DMS 273 (cell line): ENCODE measurements at regions not wholly inside any gene's neighbourhood (a gene's known extent, or its start where the extent isn't known, plus 50 kb on each side); places are given as distances from the start of the nearest gene placed in this dataset.
A peak's percentile ranks its signal among the peaks of the same experiment; 100 is the strongest.
"Not testable (repeated sequence)": the region's sequence is repeated elsewhere in the genome, so short reads cannot be mapped to it uniquely, and the experiment has no call there.

Source experiments
- DNase-seq: peaks from one replicate; lab custom pipeline; 2025; ENCODE audit not compliant: unreplicated experiment; lab: John Stamatoyannopoulos, UW

- no peak for DNase-seq
Measured at GRCh38 chrX:115357326-115358120, 68.0 kb downstream of the LUZP4 start.

- DNase-seq = not testable (repeated sequence)
Measured at GRCh38 chrX:115359508-115359907, 70.0 kb downstream of the LUZP4 start.

GRCh38 chrX:115360220-115360781 lies 70.8 kb downstream of the LUZP4 start:
- no peak for DNase-seq

GRCh38 chrX:115362334-115363095 lies 73.0 kb downstream of the LUZP4 start:
- peak; percentile 21 for DNase-seq

GRCh38 chrX:115363372-115363771 lies 73.9 kb downstream of the LUZP4 start:
- no peak for DNase-seq

- DNase-seq = no peak
Measured at GRCh38 chrX:115363897-115364296, 74.4 kb downstream of the LUZP4 start.

GRCh38 chrX:115364670-115365069 lies 75.2 kb downstream of the LUZP4 start:
- DNase-seq = peak; percentile 22

GRCh38 chrX:115366535-115366934 lies 77.0 kb downstream of the LUZP4 start:
- no peak for DNase-seq

- DNase-seq = no peak
Measured at GRCh38 chrX:115367455-115367854, 77.9 kb downstream of the LUZP4 start.

GRCh38 chrX:115367951-115368350 lies 78.4 kb downstream of the LUZP4 start:
- no peak for DNase-seq

- no peak for DNase-seq
Measured at GRCh38 chrX:115368876-115369275, 79.4 kb downstream of the LUZP4 start.

GRCh38 chrX:115372152-115372551 lies 82.6 kb downstream of the LUZP4 start:
- DNase-seq = no peak

- DNase-seq = no peak
Measured at GRCh38 chrX:115373308-115373707, 83.8 kb downstream of the LUZP4 start.

GRCh38 chrX:115378471-115378870 lies 89.0 kb downstream of the LUZP4 start:
- DNase-seq = no peak

- DNase-seq = no peak
Measured at GRCh38 chrX:115387327-115387726, 97.8 kb downstream of the LUZP4 start.

GRCh38 chrX:115388879-115389278 lies 99.4 kb downstream of the LUZP4 start:
- DNase-seq = no peak

- no peak for DNase-seq
Measured at GRCh38 chrX:115390078-115390477, 100.6 kb downstream of the LUZP4 start.

GRCh38 chrX:115392031-115392430 lies 102.5 kb downstream of the LUZP4 start:
- DNase-seq = no peak

- no peak for DNase-seq
Measured at GRCh38 chrX:115392871-115393270, 103.4 kb downstream of the LUZP4 start.

GRCh38 chrX:115393271-115393670 lies 103.8 kb downstream of the LUZP4 start:
- no peak for DNase-seq

GRCh38 chrX:115394806-115395205 lies 105.3 kb downstream of the LUZP4 start:
- not testable (repeated sequence) for DNase-seq

- DNase-seq = no peak
Measured at GRCh38 chrX:115399306-115399705, 109.8 kb downstream of the LUZP4 start.
